ENCODE measurements at regions not wholly inside any gene's neighbourhood (a gene's known extent, or its start where the extent isn't known, plus 50 kb on each side); places are given as distances from the start of the nearest gene placed in this dataset.

GRCh38 chrX:147485207-147485606 is 426.5 kb upstream of the FMR1 start:
- 0% methylated on average over 1 of the region's 2 CpGs for WGBS (ENCODE audit: low lambda C conversion rate)
- Histone ChIP-seq H3K9me2 (no peaks in the 10 kb centered on the region), H3K27ac (ENCODE audit: low read depth in 2 of 2, low read length in 1 of 2) (no peak overlapping the region), H3K4me1 (ENCODE audit: control insufficient read depth in 1 of 2, insufficient read depth in 2 of 2, low read depth in 1 of 2, low read length in 1 of 2) (no peaks in the 10 kb centered on the region), H3K36me3 (replicated peaks in 1 of 2; ENCODE audit: control insufficient read depth in 1 of 2, insufficient read depth in 2 of 2, low read length in 1 of 2) (no peaks in the 10 kb centered on the region), H3K79me2 (ENCODE audit: insufficient read depth) (no peaks in the 10 kb centered on the region), H2AFZ (ENCODE audit: low read depth) (no peak overlapping the region), H3K4me3 (ENCODE audit: low read depth in 2 of 2, low read length in 1 of 2) (no peak overlapping the region), H4K20me1 (ENCODE audit: insufficient read depth) (no peaks in the 10 kb centered on the region), H3F3A (replicated peaks; ENCODE audit: insufficient read depth) (no peaks in the 10 kb centered on the region), H3K9me3 (no peaks in the 10 kb centered on the region), H3K27me3 (ENCODE audit: insufficient read depth) (no peaks in the 10 kb centered on the region), H3K4me2 (no peak overlapping the region), H3K9ac (no peak overlapping the region)
- DNase-seq = no peak
- POLR2A ChIA-PET = no interaction called here
- TF ChIP-seq NRF1 (IDR thresholded peaks at IDR 0.05; ENCODE audit: low read depth, low read length) (no peak), SMC3 (IDR thresholded peaks at IDR 0.05; ENCODE audit: low read depth, low read length) (no peak), ZBTB33 (IDR thresholded peaks at IDR 0.05; ENCODE audit: borderline replicate concordance, low read depth) (no peak)
- CTCF ChIA-PET = no interaction called here

GRCh38 chrX:147494365-147494764 is 417.4 kb upstream of the FMR1 start:
- Histone ChIP-seq H3K27me3 (ENCODE audit: insufficient read depth) (no peaks in the 10 kb centered on the region), H4K20me1 (ENCODE audit: insufficient read depth) (no peaks in the 10 kb centered on the region), H3K4me2 (no peak overlapping the region), H3K4me3 (ENCODE audit: low read depth in 2 of 2, low read length in 1 of 2) (no peak overlapping the region), H3K79me2 (ENCODE audit: insufficient read depth) (no peaks in the 10 kb centered on the region), H3K9me3 (no peaks in the 10 kb centered on the region), H2AFZ (ENCODE audit: low read depth) (no peak overlapping the region), H3K9ac (no peak overlapping the region), H3K4me1 (ENCODE audit: control insufficient read depth in 1 of 2, insufficient read depth in 2 of 2, low read depth in 1 of 2, low read length in 1 of 2) (no peaks in the 10 kb centered on the region), H3F3A (replicated peaks; ENCODE audit: insufficient read depth) (no peaks in the 10 kb centered on the region), H3K27ac (ENCODE audit: low read depth in 2 of 2, low read length in 1 of 2) (no peak overlapping the region), H3K9me2 (no peaks in the 10 kb centered on the region), H3K36me3 (replicated peaks in 1 of 2; ENCODE audit: control insufficient read depth in 1 of 2, insufficient read depth in 2 of 2, low read length in 1 of 2) (no peaks in the 10 kb centered on the region)
- POLR2A ChIA-PET = no interaction called here
- TF ChIP-seq PBX3 (IDR thresholded peaks at IDR 0.05) (no peak), TCF12 (IDR thresholded peaks at IDR 0.05) (no peak)
- TF ChIP-seq, protein P1, sequence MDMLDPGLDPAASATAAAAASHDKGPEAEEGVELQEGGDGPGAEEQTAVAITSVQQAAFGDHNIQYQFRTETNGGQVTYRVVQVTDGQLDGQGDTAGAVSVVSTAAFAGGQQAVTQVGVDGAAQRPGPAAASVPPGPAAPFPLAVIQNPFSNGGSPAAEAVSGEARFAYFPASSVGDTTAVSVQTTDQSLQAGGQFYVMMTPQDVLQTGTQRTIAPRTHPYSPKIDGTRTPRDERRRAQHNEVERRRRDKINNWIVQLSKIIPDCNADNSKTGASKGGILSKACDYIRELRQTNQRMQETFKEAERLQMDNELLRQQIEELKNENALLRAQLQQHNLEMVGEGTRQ (IDR thresholded peaks at IDR 0.05; ENCODE audit: borderline replicate concordance, low read depth, low read length) = no peak
- 0% methylated on average over 1 of the region's 1 CpG for WGBS (ENCODE audit: low lambda C conversion rate)
- CTCF ChIA-PET = interaction anchor here (1.2 kb wide), 1 partner anchor 18 kb away, joined by 5 read pairs; no protein-coding TSS in a partner anchor
- no peak for DNase-seq

DNA sequence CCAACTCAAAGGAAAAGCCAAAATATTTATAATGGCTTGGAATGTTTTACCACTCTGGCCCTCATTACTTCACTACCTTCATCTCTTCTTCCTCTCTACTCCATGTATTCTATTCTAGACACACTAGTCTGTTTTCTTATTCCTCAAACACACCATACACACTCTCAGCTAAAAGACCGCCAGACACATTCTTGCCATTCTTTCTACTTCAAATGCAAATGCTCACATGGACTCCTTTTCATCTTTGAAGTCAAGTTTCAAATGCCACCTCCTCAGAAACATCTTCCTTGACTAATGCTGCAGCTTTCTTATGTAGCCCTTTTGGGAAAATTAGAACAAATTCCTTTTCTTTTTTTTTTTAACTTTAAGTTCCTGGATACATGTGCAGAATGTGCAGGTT is 412.9 kb upstream of the FMR1 start:
- Histone ChIP-seq H4K20me1 (ENCODE audit: insufficient read depth) (no peaks in the 10 kb centered on the region), H3K4me3 (ENCODE audit: low read depth in 2 of 2, low read length in 1 of 2) (no peak overlapping the region), H2AFZ (ENCODE audit: low read depth) (no peak overlapping the region), H3K79me2 (ENCODE audit: insufficient read depth) (no peaks in the 10 kb centered on the region), H3K9me3 (no peaks in the 10 kb centered on the region), H3K36me3 (replicated peaks in 1 of 2; ENCODE audit: control insufficient read depth in 1 of 2, insufficient read depth in 2 of 2, low read length in 1 of 2) (no peaks in the 10 kb centered on the region), H3F3A (replicated peaks; ENCODE audit: insufficient read depth) (no peaks in the 10 kb centered on the region), H3K4me1 (ENCODE audit: control insufficient read depth in 1 of 2, insufficient read depth in 2 of 2, low read depth in 1 of 2, low read length in 1 of 2) (no peaks in the 10 kb centered on the region), H3K4me2 (no peak overlapping the region), H3K9ac (no peak overlapping the region), H3K27me3 (ENCODE audit: insufficient read depth) (no peaks in the 10 kb centered on the region), H3K27ac (ENCODE audit: low read depth in 2 of 2, low read length in 1 of 2) (no peak overlapping the region), H3K9me2 (no peaks in the 10 kb centered on the region)
- CTCF ChIA-PET = interaction anchor here (0.6 kb wide), 1 partner anchor 130 kb away, joined by 3 read pairs; no protein-coding TSS in a partner anchor
- POLR2A ChIA-PET = no interaction called here
- no peak for DNase-seq
- WGBS (ENCODE audit: low lambda C conversion rate) = 6% methylated on average over 1 of the region's 1 CpG
- TF ChIP-seq IRF3 (IDR thresholded peaks at IDR 0.05; ENCODE audit: low read depth, low read length) (no peak), CHD2 (IDR thresholded peaks at IDR 0.05; ENCODE audit: low read length, partially characterized antibody) (no peak), MXI1 (IDR thresholded peaks at IDR 0.05; ENCODE audit: low read depth, low read length) (no peak), GATA2 (CRISPR knock-in tag; IDR thresholded peaks at IDR 0.05) (no peak), NRF1 (IDR thresholded peaks at IDR 0.05; ENCODE audit: low read depth, low read length) (no peak), FOXM1 (IDR thresholded peaks at IDR 0.05; ENCODE audit: low read depth) (no peak), JUND (IDR thresholded peaks at IDR 0.05) (no peak), EZH2phosphoT487 (IDR thresholded peaks at IDR 0.05; ENCODE audit: borderline replicate concordance, low read depth) (no peak), GABPA (IDR thresholded peaks at IDR 0.05; ENCODE audit: low read depth) (no peak), NFIC (IDR thresholded peaks at IDR 0.05; ENCODE audit: borderline replicate concordance) (no peak)

Measured in SK-N-SH (cell line).